Mammary epithelial cell (primary cell): ENCODE measurements at regions not wholly inside any gene's neighbourhood (a gene's known extent, or its start where the extent isn't known, plus 50 kb on each side); places are given as distances from the start of the nearest gene placed in this dataset.

Source experiments
- CTCF ChIP-seq, 2 donors: IDR thresholded peaks in 1 of 2; conservative IDR thresholded peaks in 1 of 2; 2 replicates each; pipeline ENCODE4 v1.5.1; 2011 to 2012; ENCODE audit warnings: inconsistent platforms in 2 of 2, low read length in 2 of 2, mild to moderate bottlenecking in 2 of 2, control low read depth in 1 of 2, low read depth in 1 of 2; ENCODE audit not compliant: insufficient read depth in 1 of 2; ENCODE audit errors: extremely low read depth in 1 of 2
- EZH2 ChIP-seq: IDR thresholded peaks from 2 replicates; pipeline ENCODE4 v1.6.1; 2012; ENCODE audit warnings: low read length, inconsistent platforms, borderline replicate concordance

DNA sequence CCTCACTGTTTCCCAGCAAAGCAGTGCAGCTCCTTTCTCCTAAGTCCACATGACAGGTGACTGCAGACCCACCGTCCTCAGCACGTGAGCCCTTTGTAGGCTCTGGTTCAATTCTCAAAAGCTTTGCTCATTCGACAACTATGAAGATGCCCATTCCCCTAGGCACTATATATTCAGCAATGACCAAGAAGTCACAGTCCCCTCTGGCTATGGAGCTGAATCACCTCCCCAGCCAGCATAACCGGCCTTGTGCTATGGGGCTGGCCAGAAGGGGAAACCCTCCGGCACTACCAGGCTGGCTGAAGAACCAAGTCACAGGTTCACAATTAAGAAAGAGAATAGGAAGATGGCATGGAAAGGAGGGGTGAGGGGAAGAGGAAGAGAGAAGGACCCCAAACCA lies 139.7 kb downstream of the WSCD1 start:
- TF ChIP-seq CTCF (conservative IDR thresholded peaks at IDR 0.05 in 1 of 2, IDR thresholded peaks at IDR 0.05 in 1 of 2; ENCODE audit: extremely low read depth in 1 of 2, insufficient read depth in 1 of 2, low read depth in 1 of 2, low read length in 2 of 2) (no peak), EZH2 (no peak)
